GM18873 (cell line): ENCODE measurements at regions not wholly inside any gene's neighbourhood (a gene's known extent, or its start where the extent isn't known, plus 50 kb on each side); places are given as distances from the start of the nearest gene placed in this dataset.

Experiments
- ATAC-seq: cut with Tn5 transposase; IDR thresholded peaks from one replicate; pipeline ENCODE4 v1.9.1; 2021; ENCODE audit warnings: mild to moderate bottlenecking, moderate library complexity, moderate number of reproducible peaks; ENCODE audit not compliant: unreplicated experiment, low FRiP score

DNA sequence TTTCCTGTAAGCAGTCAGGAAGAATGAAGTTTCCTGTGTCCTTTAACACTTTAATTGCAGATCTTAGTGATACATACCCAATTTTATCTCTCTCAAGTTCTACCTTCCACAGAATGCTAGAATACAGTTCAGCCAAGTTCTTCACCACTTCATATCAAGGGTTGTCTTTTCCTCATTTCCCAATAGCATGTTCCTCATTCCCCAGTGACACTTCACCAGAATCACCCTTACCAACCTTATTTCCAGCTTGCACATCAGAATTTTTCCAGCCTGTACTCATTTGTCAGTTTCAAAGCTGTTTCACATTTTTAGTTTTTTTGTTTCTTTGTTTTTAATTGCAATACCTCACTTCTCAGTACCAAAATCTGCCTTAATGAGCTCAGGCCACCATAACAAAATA, 126.1 kb downstream of the ESM1 start:
- no peak for ATAC-seq

DNA sequence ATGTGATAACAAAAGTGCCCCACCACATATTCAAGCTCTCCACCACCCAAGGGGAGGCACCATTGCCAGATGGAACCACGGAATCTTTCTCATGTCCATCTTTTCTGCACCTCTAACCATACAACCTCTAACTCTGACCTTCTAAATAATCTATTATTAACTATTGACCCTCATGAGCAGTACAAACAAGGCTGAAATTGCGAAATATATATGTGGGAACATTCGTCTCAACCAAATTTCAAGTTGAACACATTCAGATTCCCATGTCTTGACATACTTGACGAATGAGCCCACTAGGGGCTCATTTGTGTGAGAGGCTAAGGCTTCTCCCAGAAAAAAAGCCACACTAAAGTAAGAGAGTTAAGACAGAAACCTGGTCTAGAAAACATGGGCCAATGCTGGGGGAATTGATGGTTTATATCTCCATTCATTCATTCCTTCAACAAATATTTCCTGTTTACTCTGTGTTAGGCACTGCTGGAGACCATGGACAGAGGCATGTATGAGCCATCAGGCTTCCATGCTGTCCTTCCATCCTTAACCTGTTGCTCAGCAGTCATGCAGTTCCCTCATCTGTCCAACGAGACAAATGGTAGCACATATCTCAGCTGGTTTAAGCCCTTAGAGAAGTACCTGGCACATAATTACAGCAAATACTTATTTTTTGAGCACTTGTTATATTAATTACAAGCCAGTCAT, 130.4 kb downstream of the ESM1 start:
- ATAC-seq, result no peak

DNA sequence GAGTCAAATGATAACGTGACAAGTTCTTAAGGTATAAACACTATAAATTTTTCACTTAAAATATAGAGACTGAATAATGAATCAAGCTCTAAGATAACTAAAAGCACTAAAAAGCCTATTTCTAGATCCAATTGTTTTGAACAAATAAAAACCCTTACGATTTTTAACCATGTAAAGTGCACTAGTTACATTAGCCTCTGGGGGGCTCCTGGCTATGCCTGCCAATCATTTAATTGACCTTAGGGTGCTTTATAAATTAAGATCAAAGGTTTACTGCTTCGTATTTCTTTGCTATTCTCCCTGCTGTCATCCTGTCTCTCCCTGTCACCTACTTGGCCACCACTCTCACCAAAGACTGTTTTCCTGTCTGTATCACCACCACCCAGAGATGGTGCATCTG, 133.4 kb downstream of the ESM1 start:
- no peak for ATAC-seq

DNA sequence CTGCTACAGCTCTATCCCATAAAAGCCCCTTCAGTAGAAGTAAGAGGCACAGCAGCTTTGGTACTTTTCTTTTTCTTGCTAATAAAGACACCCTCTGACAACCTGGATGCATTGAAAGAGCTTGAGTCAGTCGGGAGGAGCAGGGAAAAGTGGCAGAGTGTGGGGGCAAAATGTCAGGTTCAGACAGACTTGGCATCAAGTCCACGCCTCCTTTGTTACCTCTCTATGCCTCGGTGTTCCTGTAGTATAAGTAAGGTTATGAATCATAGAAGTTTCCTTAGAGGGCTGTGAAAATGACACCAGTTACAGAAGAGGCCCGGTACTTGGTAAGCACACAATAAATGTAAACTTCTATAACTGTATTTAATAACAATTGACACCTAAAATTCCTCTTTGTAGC, 133.9 kb downstream of the ESM1 start:
- ATAC-seq, result no peak

DNA sequence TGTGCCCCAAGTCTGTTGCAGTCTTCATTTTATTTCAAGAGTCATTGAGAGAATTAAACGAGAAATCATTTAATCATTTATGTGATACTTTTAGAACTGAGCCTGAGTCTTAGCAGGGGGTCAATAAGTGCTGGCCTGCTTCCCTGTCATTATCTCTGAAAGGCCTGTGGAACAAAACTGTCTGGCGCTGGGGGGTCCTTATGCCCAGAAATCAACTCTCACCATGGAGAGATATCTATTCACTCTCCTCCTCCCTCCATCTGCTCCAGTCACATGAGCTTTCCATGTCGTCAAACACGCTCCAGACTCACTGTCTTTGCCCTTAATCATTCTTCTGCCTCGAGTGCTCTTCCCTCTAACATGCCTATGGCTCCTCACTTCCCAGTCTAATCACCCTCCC, 136.8 kb downstream of the ESM1 start:
- no peak for ATAC-seq

DNA sequence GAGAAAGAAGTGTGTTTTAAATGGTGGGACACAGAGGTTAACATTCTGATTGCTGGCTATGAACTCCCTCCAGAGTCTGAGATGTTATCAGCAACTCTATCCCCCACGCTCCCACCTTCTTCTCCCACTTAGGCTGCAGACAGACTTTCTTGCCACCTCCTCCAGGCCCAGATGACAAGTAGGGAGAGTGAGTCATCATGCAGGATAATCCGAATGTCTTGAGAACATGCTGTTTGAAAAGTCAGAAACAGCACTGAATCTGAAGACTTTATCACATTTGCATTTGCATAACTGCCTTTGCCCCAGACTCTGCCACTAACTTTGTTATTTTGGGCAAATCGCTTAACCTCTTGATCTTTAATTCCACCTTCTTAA, 139.8 kb downstream of the ESM1 start:
- no peak for ATAC-seq

DNA sequence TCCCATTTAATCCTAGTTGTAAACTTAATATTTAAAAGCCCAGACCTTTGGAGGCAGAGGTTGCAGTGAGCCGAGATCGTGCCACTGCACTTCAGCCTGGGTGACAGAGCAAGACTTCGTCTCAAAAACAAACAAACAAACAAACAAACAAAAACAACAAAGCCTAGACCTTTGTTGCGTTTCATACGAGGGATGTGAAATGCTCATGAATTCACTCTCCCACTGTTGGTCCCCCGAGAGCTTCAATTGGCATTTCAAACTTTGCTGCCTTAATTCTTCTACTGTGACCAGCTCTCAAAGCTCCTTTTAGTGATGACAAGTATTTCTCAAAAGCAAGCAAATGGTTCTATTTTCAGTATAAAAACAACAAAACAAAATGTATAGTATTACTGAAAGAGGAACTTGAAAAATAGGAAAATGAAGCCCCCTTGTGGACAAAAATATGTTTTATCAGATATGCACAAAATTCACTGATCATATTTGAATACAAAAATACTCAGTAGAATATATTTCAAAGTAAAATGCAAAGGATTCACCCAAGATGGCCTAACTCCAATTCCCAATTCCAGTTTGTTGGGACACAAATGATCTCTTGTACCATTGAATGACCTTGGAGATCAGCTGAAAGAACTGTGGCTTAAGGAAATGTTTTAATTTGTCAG, 140.4 kb downstream of the ESM1 start:
- ATAC-seq, result no peak

DNA sequence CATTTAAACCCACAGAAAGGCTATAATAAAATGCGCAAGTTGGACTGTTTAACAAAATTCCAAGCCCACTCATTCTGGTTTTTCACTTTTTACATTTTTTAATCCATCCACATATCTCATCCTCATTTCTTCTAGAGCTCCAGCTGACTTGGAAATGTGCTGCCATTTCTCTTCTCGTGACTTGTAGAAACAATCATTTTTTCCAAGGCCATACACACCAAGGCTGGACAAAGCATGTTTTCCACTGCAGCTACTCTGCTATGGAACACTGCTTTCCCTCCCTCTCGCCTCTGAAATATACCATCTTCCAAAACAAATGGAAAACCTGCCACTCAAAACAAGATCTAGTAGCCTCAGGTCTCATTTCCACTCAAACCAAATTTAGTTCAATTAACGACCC, 141.1 kb downstream of the ESM1 start:
- ATAC-seq, result no peak

DNA sequence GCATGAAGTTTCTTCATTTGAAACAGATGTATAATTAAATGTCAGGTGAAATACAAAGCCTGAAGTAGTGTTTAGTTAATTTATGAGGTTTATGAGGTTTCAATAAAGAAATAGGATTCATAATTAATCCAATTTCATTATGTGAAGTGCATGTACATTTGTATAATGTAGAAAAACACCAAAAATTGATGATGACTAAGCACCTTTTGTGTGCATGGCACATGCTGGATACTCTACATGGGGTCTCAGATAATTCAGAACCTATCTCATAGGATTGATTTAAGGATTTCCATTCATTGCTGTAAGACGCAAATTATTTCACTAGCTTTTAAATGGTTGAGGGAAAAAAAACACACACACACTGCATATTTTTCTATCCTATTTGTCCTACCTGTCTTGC, 143.9 kb downstream of the ESM1 start:
- ATAC-seq, result no peak

DNA sequence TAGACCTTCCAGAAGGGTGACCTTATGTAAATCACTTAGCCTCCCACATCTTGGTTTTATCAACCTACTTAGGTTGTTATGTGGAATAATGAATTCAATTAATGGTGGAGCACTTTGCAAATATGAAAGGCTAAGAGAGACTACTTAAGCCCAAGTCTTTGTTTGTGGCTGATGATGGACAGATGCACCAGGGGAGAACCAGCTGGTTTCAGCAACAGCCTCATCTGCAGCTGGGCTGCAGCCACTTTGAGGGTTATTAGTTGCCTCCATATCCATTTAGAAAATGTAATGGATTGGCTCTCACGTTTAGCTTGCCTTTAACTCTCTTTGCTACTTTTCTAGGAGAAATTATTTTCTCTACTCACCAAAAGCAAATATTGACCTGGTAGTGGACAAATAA, 146.6 kb downstream of the ESM1 start:
- ATAC-seq, result no peak

DNA sequence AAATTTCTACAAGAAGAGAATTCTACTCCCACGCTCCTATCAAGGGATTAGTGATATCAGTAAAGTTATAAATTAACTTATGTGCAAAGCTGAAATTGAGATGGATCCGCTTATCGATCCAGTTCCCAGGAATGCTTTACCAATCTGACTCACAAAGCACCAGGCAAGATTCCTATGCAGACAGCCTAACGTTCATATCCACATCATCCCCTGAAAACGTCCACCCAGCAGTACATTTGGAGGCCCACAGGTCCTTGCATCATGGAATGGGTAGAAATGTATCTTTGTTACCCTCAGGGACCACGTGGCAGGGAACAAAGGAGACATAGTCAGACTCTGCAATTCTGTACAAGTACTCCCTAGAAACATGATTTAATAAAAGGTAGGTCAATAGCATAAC, 147.4 kb downstream of the ESM1 start:
- no peak for ATAC-seq

DNA sequence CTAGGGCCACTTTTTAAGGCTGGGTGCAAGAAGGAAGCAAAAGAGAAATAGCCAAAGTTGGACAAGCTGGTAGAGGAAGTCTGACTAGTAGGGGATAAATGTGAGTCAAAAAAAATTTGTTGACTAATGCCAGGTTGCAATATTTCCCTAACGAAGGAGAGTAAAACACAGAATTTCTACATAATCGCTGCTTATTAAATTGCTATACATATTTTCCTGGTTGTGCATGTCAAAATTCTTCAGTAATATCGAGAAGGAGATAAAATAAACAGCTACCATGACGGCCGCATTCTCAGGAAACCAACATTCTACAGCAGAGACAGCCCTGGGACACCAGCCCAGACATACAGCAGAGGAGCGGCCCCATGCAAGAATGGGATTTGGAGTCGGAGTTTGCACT, 148.3 kb downstream of the ESM1 start:
- no peak for ATAC-seq

DNA sequence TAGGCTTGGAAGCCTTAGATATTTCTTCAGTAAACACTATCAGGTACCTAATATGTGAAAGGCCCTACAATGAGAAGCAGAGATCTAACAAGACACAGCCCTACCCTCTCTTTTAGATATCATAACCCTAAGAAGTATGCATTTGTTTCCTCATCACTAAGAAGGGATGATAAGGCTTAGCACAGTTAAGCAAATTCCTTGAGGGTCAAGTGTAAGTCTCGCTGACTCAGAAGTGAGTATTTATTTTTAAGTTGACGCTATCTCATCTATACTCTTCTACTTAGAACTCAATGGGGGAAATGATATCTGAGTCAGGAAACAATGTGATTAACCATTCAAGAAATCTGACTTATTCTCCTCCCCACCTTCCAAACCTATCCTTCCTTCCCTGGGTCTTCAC, 149.7 kb downstream of the ESM1 start:
- ATAC-seq, result no peak

DNA sequence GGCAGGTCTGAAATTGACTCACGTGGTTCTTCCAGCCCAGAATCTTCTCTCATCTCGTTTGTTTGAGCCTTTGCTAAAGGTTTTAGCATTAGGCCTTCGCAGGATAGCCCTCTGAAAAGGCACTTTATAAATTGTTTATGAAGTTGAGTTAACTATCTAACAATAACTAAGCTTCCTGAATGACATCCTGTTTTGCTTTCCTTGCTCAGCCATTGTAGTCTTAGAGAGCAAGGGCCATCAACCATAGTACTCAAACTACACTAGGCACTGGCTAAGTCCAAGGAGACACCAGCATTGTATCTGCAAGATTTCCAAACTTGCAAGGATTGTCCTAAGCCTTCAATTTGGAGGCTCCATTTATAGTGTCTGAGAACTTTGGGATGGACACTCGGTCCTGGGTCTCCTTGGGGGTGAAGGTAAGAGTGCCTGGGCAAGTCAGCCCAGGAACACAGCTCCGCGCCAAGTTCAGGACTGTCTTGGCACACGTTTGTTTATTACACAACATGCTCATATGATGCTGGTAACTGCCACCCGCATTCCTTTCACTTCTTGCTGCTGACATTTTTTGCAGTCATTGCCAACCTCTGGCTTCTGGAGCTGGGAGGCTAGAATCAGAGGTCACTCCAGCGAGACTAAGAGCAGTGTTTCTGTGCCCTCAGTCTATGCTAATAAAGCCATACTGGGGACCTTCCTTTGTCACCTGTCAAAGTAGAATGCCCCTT, 151.1 kb downstream of the ESM1 start:
- no peak for ATAC-seq

DNA sequence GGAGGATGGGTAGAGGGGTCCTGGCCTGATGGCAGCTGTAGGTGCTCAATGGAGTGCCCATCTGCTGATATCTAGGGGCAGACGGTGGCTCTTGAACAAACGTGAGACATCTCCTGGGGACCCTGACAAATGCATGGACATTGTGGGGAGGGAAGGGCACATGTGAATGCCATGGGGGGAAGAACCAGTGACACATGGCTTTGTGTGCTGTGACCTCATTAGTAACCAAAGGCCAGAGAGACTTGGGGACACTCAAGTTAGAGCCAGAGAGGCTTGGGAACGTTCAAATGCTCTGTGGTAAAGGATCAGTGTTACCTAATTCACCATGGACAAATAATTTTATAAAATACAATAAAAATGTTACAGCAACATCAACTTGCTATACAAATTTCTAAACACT, 151.8 kb downstream of the ESM1 start:
- ATAC-seq, result no peak

DNA sequence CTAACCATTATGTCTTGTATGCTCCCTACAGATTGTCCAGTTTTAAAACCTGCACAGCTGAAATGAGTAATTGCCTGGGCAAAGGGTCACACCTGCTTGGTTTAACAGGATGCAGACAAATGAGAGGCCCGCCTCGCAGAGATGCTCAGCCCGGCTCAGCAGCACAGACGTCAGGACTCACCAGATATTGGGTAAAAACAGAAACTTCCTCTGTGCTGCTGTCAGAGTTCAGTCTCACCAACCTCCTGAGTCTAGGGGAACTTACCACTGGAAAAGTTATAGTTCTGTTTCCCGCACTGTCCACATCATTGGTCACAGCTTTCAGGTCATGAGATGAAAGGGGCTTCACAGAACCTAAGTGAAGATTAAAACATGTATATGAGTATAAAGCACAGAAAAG, 152.5 kb downstream of the ESM1 start:
- ATAC-seq, result no peak

DNA sequence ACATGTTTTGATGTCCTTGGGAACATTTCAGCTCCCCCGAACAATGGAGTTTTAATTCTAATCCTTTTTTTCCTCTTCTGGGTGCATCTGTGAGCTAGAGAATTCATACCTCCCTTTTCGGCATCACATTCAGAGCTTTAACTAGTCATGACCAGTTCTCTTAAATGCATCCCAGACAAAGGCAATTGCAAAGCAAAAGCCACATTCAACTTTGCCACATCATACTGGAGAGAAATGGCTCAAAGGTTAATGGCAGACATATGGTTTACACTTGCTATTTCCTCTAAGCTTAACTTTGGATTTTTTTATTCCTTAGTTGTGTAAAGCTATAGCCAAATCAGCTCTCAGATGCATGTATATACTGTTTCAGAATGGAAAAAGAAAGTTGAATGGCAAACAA, 153.3 kb downstream of the ESM1 start:
- ATAC-seq, result no peak

DNA sequence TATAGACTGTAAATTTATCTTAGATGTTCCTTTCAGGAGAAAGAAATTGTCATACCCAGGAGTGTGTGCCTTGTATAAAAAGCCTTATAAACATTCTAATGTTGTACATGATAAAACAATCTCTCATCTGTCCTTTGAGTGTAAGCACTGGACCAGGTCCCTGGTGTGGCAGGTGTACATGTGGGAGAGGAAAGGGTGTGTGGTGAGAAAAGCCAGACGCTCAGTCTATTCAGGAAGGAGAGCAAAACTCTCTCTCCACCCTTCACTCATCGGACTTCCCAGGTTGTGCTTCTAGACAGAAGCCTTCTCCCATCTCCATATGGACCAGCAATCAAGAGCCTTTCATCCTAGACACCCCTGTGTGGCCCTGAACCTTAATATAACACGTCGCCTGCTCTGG, 154.2 kb downstream of the ESM1 start:
- no peak for ATAC-seq

DNA sequence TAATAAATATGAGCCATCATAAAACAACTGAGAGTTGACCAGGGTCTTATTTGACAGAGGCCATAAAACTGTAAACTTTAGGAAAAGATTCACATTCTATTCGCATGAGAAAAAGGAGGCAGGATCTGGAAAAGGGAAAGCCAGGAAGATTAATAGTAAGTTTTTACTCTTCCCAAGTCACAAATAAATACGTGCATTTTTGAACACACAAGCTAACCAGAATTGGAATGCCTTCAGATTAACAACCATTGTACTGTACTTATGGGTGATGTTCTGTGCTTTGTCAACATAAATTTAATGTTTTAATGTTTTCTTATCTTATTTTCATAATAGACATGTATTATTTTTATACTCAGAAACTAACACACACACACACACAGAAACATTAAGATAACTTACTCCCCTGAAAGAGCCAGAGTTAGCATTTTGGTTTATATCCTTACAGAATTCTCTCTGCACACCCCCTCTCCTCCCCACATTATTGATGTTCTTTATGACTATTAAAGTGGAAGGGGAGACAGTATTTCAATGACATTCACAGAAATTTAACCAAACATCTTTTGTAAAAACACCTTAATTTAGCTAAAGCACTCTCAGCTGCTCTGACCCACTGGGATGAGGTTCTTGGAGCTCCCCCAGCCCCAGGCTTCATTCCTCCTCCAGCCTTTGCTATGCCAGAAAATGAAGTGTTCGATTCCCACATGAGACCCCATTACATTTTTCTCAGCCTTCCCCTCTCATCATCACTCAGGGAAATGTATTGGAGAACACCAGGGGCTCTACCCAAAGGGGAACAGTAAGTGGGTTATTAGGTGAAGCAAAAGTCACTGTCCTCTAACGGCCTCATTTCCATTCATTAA, 155.5 kb downstream of the ESM1 start:
- ATAC-seq, result no peak

DNA sequence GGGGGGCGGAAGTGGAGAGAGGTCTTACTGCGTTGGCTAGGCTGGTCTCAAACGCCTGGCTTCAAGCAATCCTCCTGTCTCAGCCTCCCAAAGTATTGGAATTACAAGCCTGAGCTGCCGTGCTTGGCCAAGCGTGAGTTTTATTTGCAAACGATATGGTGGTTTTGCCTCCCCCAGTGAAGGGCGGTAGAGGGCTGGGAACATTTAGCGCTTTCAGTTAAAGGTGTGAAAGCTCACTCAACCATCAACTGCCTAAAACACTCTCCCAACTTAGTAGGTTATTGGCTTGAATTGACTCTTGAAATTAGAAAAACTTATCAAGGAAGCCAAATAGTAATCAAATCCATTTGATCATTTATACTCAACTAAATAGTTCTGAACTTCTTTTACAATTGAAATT, 156.3 kb downstream of the ESM1 start:
- ATAC-seq, result no peak

DNA sequence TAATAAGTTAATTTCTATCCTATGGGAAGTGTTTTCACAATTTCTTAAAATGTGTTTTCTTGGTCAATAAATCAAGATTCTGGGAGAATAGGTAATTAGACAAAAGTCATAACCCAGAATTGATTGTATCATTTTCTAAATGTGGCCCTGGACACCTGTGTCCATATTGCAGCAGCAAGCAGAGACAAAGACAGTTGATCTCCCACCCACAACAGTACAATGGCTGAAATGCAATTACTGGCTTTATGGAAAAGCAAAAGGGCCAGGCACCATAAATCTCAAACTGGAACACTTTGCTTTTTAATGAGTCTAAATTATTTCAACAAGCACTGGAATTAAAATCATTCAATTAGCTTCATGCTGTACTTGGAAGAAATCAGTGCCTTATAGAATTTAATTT, 157.2 kb downstream of the ESM1 start:
- no peak for ATAC-seq
